DMS53 treated with DMSO at 0.1 percent for 48 hours (cell line): ENCODE measurements at regions not wholly inside any gene's neighbourhood (a gene's known extent, or its start where the extent isn't known, plus 50 kb on each side); places are given as distances from the start of the nearest gene placed in this dataset.

Experiments used
- DNase-seq: peaks from one replicate; lab custom pipeline; 2025; ENCODE audit not compliant: unreplicated experiment; lab: John Stamatoyannopoulos, UW

- no peak for DNase-seq
Observed at GRCh38 chr1:34270181-34270580, 93.5 kb downstream of the C1orf94 start.

- no peak for DNase-seq
Observed at GRCh38 chr1:34272152-34272551, 95.4 kb downstream of the C1orf94 start.

- no peak for DNase-seq
Observed at GRCh38 chr1:34275150-34275549, 98.4 kb downstream of the C1orf94 start.

GRCh38 chr1:34276606-34277005, 99.9 kb downstream of the C1orf94 start:
- DNase-seq = no peak

GRCh38 chr1:34277150-34277549, 100.4 kb downstream of the C1orf94 start:
- DNase-seq = no peak

- no peak for DNase-seq
Observed at GRCh38 chr1:34278211-34278610, 101.5 kb downstream of the C1orf94 start.

- no peak for DNase-seq
Observed at GRCh38 chr1:34279971-34280370, 103.3 kb downstream of the C1orf94 start.

GRCh38 chr1:34280509-34280908, 103.8 kb downstream of the C1orf94 start:
- no peak for DNase-seq

GRCh38 chr1:34283142-34283541, 106.4 kb downstream of the C1orf94 start:
- no peak for DNase-seq

GRCh38 chr1:34286511-34286910, 109.8 kb downstream of the C1orf94 start:
- no peak for DNase-seq

GRCh38 chr1:34290831-34291230, 114.1 kb downstream of the C1orf94 start:
- DNase-seq = no peak

GRCh38 chr1:34292472-34292871, 115.8 kb downstream of the C1orf94 start:
- DNase-seq = no peak

GRCh38 chr1:34296059-34296458, 119.4 kb downstream of the C1orf94 start:
- no peak for DNase-seq

GRCh38 chr1:34302798-34303197, 126.1 kb downstream of the C1orf94 start:
- no peak for DNase-seq

GRCh38 chr1:34303218-34303617, 126.5 kb downstream of the C1orf94 start:
- DNase-seq = no peak

- no peak for DNase-seq
Observed at GRCh38 chr1:34306568-34306967, 129.9 kb downstream of the C1orf94 start.

- no peak for DNase-seq
Observed at GRCh38 chr1:34312359-34312758, 135.7 kb downstream of the C1orf94 start.

- DNase-seq = no peak
Observed at GRCh38 chr1:34315974-34316373, 139.3 kb downstream of the C1orf94 start.

- no peak for DNase-seq
Observed at GRCh38 chr1:34316773-34317172, 140.1 kb downstream of the C1orf94 start.

GRCh38 chr1:34319218-34319617, 142.5 kb downstream of the C1orf94 start:
- no peak for DNase-seq

- DNase-seq = no peak
Observed at GRCh38 chr1:34320053-34320669, 143.5 kb downstream of the C1orf94 start.

- DNase-seq = no peak
Observed at GRCh38 chr1:34322969-34323368, 146.3 kb downstream of the C1orf94 start.

- DNase-seq = no peak
Observed at GRCh38 chr1:34324879-34325440, 148.3 kb downstream of the C1orf94 start.
